IMR-90 (cell line): ENCODE measurements at regions not wholly inside any gene's neighbourhood (a gene's known extent, or its start where the extent isn't known, plus 50 kb on each side); places are given as distances from the start of the nearest gene placed in this dataset.

ENCODE experiments used
- ATAC-seq: fragments of 200-7000 bp; cut with Tn5 transposase; 2 replicates; pipeline ENCODE4 v1.9.1; 2020; ENCODE audit warnings: low read depth, mild to moderate bottlenecking, moderate library complexity
- BruUV-seq: library from RNA; stranded (reverse); fragments of 400-500 nt; replicated peaks from 2 replicates; lab custom pipeline; 2021; lab: Mats Ljungman, UMichigan
- CTCF ChIA-PET: fragments of 300-600 bp; formaldehyde crosslinking; extraction: SDS; loops from one replicate; lab custom pipeline; 2021; ENCODE audit warnings: antibody characterized with exemption; lab: Yijun Ruan, JAX
- POLR2A ChIA-PET: fragments of 300-600 bp; sonication (Branson Sonifier 250); formaldehyde crosslinking; loops from one replicate; lab custom pipeline; 2022; ENCODE audit warnings: antibody characterized with exemption; ENCODE audit not compliant: unreplicated experiment; lab: Charles Lee
- DNase-seq: peaks from one replicate; pipeline ENCODE4 v3.0.0; 2013
- H2AFZ ChIP-seq: replicated peaks from 2 replicates; pipeline ENCODE3; 2013; ENCODE audit warnings: low read length, mild to moderate bottlenecking; ENCODE audit not compliant: poor library complexity
- H2AK5ac ChIP-seq: 2 replicates; pipeline ENCODE4 v1.6.1; 2013; ENCODE audit warnings: low read depth, low read length, inconsistent platforms
- H2AK9ac ChIP-seq: replicated peaks from 2 replicates; pipeline ENCODE3; 2013; ENCODE audit warnings: mild to moderate bottlenecking, low read depth, low read length, moderate library complexity; ENCODE audit not compliant: poor library complexity
- H2BK120ac ChIP-seq: 2 replicates; pipeline ENCODE4 v1.6.1; 2013; ENCODE audit warnings: low read depth, low read length, inconsistent platforms
- H2BK15ac ChIP-seq: 3 replicates; pipeline ENCODE4 v1.6.1; 2013; ENCODE audit warnings: low read depth, low read length, inconsistent platforms
- H2BK20ac ChIP-seq: 2 replicates; pipeline ENCODE4 v1.6.1; 2013; ENCODE audit warnings: low read depth, mild to moderate bottlenecking, inconsistent platforms, low read length, moderate library complexity
- H2BK5ac ChIP-seq: 2 replicates; pipeline ENCODE4 v1.6.1; 2013; ENCODE audit warnings: mild to moderate bottlenecking, low read depth, low read length, inconsistent platforms; ENCODE audit not compliant: poor library complexity, severe bottlenecking
- H3K14ac ChIP-seq: replicated peaks from 2 replicates; pipeline ENCODE4 v1.6.1; 2013; ENCODE audit warnings: low read depth, low read length, inconsistent platforms
- H3K18ac ChIP-seq: 2 replicates; pipeline ENCODE4 v1.6.1; 2013; ENCODE audit warnings: low read depth, low read length, control low read depth
- H3K23ac ChIP-seq: 2 replicates; pipeline ENCODE4 v1.6.1; 2013; ENCODE audit warnings: low read depth, low read length, inconsistent platforms
- H3K27ac ChIP-seq: 2 replicates; pipeline ENCODE4 v1.5.1; 2013; ENCODE audit warnings: mild to moderate bottlenecking, control low read depth, low read length; ENCODE audit not compliant: insufficient read depth
- H3K27me3 ChIP-seq: 2 replicates; pipeline ENCODE4 v1.6.1; 2013; ENCODE audit warnings: low read length; ENCODE audit not compliant: control insufficient read depth, insufficient read depth
- H3K36me3 ChIP-seq: 2 replicates; pipeline ENCODE4 v1.6.1; 2013; ENCODE audit warnings: low read length, mixed read lengths; ENCODE audit not compliant: control insufficient read depth, insufficient read depth
- H3K4ac ChIP-seq: 2 replicates; pipeline ENCODE4 v1.6.1; 2013; ENCODE audit warnings: low read depth, low read length, inconsistent platforms
- H3K4me1 ChIP-seq: 2 replicates; pipeline ENCODE4 v1.6.1; 2013; ENCODE audit warnings: low read length, mixed read lengths; ENCODE audit not compliant: control insufficient read depth, insufficient read depth
- H3K4me2 ChIP-seq: 2 replicates; pipeline ENCODE4 v1.6.1; 2013; ENCODE audit warnings: low read depth, mild to moderate bottlenecking, control low read depth, low read length, moderate library complexity
- H3K4me3 ChIP-seq: 2 replicates; pipeline ENCODE4 v1.5.1; 2013; ENCODE audit warnings: low read depth, mild to moderate bottlenecking, control low read depth, low read length, moderate library complexity; ENCODE audit not compliant: insufficient read depth
- H3K56ac ChIP-seq: 2 replicates; pipeline ENCODE4 v1.6.1; 2013; ENCODE audit warnings: low read length, inconsistent platforms; ENCODE audit not compliant: insufficient read depth; ENCODE audit errors: extremely low read depth
- H3K79me1 ChIP-seq, 2 experiments: 2 replicates each; pipeline ENCODE4 v1.6.1; 2013; ENCODE audit warnings: low read length in 2 of 2, inconsistent platforms in 1 of 2, low read depth in 1 of 2
- H3K9ac ChIP-seq: 2 replicates; pipeline ENCODE4 v1.6.1; 2013; ENCODE audit warnings: low read depth, low read length, control low read depth
- H3K9me1 ChIP-seq: 2 replicates; pipeline ENCODE4 v1.6.1; 2013; ENCODE audit warnings: low read length, inconsistent platforms; ENCODE audit not compliant: insufficient read depth
- H3K9me3 ChIP-seq: 2 replicates; pipeline ENCODE4 v1.6.1; 2013; ENCODE audit warnings: low read length; ENCODE audit not compliant: control insufficient read depth, insufficient read depth
- H4K20me1 ChIP-seq: 2 replicates; pipeline ENCODE4 v1.6.1; 2013; ENCODE audit warnings: low read length, inconsistent platforms; ENCODE audit not compliant: insufficient read depth
- H4K5ac ChIP-seq: 2 replicates; pipeline ENCODE4 v1.6.1; 2013; ENCODE audit warnings: mild to moderate bottlenecking, low read depth, low read length, control low read depth
- H4K8ac ChIP-seq, 2 experiments: 2 replicates each; pipeline ENCODE4 v1.6.1; 2013; ENCODE audit warnings: low read depth in 2 of 2, low read length in 2 of 2, control low read depth in 1 of 2, inconsistent platforms in 1 of 2
- H4K91ac ChIP-seq: 2 replicates; pipeline ENCODE4 v1.6.1; 2013; ENCODE audit warnings: low read depth, low read length, inconsistent platforms; ENCODE audit not compliant: insufficient read depth
- CEBPB ChIP-seq: IDR thresholded peaks from 2 replicates; pipeline ENCODE4 v1.6.1; 2012; ENCODE audit warnings: low read depth, low read length, improper control_type of control experiment
- FOS ChIP-seq: fragments of 150-350 bp; IDR thresholded peaks from 2 replicates; pipeline ENCODE4 v1.6.1; 2016; ENCODE audit warnings: low read depth, low read length
- MXI1 ChIP-seq: IDR thresholded peaks from 2 replicates; pipeline ENCODE4 v1.6.1; 2012; ENCODE audit warnings: low read depth, mild to moderate bottlenecking, low read length, moderate library complexity, borderline replicate concordance
- NFE2L2 ChIP-seq: fragments of 150-350 bp; IDR thresholded peaks from 2 replicates; pipeline ENCODE4 v1.6.1; 2016; ENCODE audit warnings: low read depth, mild to moderate bottlenecking, low read length
- POLR2A ChIP-seq: IDR thresholded peaks from 2 replicates; pipeline ENCODE4 v1.6.1; 2012; ENCODE audit warnings: mild to moderate bottlenecking, low read depth, low read length
- RAD21 ChIP-seq: IDR thresholded peaks from 2 replicates; pipeline ENCODE4 v1.6.1; 2012; ENCODE audit warnings: low read length, improper control_type of control experiment
- RFX5 ChIP-seq: IDR thresholded peaks from 2 replicates; pipeline ENCODE4 v1.8.0; 2012; ENCODE audit warnings: low read depth, mild to moderate bottlenecking, low read length, moderate library complexity
- SMC3 ChIP-seq: fragments of 150-350 bp; IDR thresholded peaks from 2 replicates; pipeline ENCODE4 v1.6.1; 2016; ENCODE audit warnings: low read depth, mild to moderate bottlenecking, antibody characterized with exemption, low read length, moderate library complexity
- WGBS, 2 experiments: methylation state at CpG; one replicate each; pipeline versions ENCODE4 v1.1.5 to v1.1.7; 2013; ENCODE audit warnings: missing lambda C conversion rate in 2 of 2; ENCODE audit not compliant: insufficient read length in 1 of 2; ENCODE audit errors: extremely low coverage in 2 of 2; 5-methylcytosine and 5-hydroxymethylcytosine counted together
- dilution Hi-C: fragments of 300-500 bp; cut with HindIII; formaldehyde crosslinking; loops from one replicate; pipeline ENCODE4 v1.14.3; 2018; ENCODE audit warnings: low sequenced_read_pairs; ENCODE audit not compliant: unreplicated experiment
- in situ Hi-C: fragments of 300-500 bp; cut with MboI; formaldehyde crosslinking; loops from 3 replicates; pipeline ENCODE4 v1.14.3; 2019; ENCODE audit warnings: low sequenced_read_pairs, inconsistent platforms, mixed read lengths
- intact Hi-C: fragments of 100-400 bp; cut with micrococcal nuclease; formaldehyde crosslinking; loops from 2 replicates; pipeline ENCODE4 v1.10.0; 2022
- TF ChIP-seq, protein P1 (sequence below): conservative IDR thresholded peaks from 2 replicates; pipeline ENCODE4 v1.5.1; 2012; ENCODE audit warnings: mild to moderate bottlenecking, low read depth, low read length, improper control_type of control experiment
- TF ChIP-seq, protein P2 (sequence below): fragments of 150-350 bp; IDR thresholded peaks from 2 replicates; pipeline ENCODE4 v1.6.1; 2017; ENCODE audit warnings: mild to moderate bottlenecking, antibody characterized with exemption, low read length, low read depth

DNA sequence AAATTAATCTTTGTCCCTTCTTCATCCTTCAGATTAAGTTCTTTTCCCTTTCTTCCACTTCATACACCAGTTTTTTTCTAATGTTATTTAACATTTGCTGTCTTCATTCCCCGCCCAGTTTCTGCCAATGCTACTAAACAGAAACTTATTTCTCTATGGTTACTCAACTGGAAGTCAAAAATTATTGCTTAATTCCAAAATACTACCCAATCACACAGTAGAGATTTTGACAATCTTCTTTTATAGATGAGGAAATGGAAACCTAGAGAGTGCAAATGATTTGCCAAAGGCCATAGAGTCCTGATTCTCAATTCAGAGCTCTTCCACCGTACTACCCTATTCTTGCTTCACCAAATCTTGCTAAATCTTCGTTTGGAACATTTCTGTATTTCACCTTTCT is 58.1 kb upstream of the SH3GLB1 start:
- CTCF ChIA-PET = no interaction called here

More for the DNA sequence above, 58.1 kb upstream of the SH3GLB1 start:
- Histone ChIP-seq H3K14ac (no peak overlapping the region), H3K56ac (no peak overlapping the region), H4K8ac (no peak overlapping the region), H3K79me1 (no peaks in the 10 kb centered on the region), H3K4me3 (no peak overlapping the region), H3K36me3 (no peaks in the 10 kb centered on the region), H3K18ac (no peak overlapping the region), H3K4me1 (no peaks in the 10 kb centered on the region), H2AK5ac (no peak overlapping the region), H3K23ac (no peak overlapping the region), H4K5ac (no peak overlapping the region), H3K27ac (no peak overlapping the region), H3K9me1 (no peaks in the 10 kb centered on the region), H2BK5ac (no peak overlapping the region), H2AK9ac (no peak overlapping the region), H4K91ac (no peak overlapping the region), H2BK120ac (no peak overlapping the region), H3K9me3 (no peaks in the 10 kb centered on the region), H2BK20ac (no peak overlapping the region), H3K27me3 (no peaks in the 10 kb centered on the region), H3K4me2 (no peak overlapping the region), H3K4ac (no peak overlapping the region), H3K9ac (no peak overlapping the region), H2AFZ (no peak overlapping the region), H4K20me1 (no peaks in the 10 kb centered on the region), H2BK15ac (no peak overlapping the region)
- in situ Hi-C loops (no loop called here), intact Hi-C loops (no loop called here), dilution Hi-C loops (no loop called here)
- POLR2A ChIA-PET = no interaction called here
- no peak for DNase-seq
- WGBS, 2 experiments = 70% methylated on average over 2 of the region's 3 CpGs; no CpG with 5 or more reads in 1 of the 2 experiments
- no TSS peak for BruUV-seq
- no peak for ATAC-seq
- no peak for TF ChIP-seq POLR2A
- TF ChIP-seq FOS = no peak
- no peak for TF ChIP-seq RAD21
- no peak for TF ChIP-seq MXI1
- TF ChIP-seq, protein P1, sequence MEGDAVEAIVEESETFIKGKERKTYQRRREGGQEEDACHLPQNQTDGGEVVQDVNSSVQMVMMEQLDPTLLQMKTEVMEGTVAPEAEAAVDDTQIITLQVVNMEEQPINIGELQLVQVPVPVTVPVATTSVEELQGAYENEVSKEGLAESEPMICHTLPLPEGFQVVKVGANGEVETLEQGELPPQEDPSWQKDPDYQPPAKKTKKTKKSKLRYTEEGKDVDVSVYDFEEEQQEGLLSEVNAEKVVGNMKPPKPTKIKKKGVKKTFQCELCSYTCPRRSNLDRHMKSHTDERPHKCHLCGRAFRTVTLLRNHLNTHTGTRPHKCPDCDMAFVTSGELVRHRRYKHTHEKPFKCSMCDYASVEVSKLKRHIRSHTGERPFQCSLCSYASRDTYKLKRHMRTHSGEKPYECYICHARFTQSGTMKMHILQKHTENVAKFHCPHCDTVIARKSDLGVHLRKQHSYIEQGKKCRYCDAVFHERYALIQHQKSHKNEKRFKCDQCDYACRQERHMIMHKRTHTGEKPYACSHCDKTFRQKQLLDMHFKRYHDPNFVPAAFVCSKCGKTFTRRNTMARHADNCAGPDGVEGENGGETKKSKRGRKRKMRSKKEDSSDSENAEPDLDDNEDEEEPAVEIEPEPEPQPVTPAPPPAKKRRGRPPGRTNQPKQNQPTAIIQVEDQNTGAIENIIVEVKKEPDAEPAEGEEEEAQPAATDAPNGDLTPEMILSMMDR = no peak
- TF ChIP-seq NFE2L2 = no peak
- no peak for TF ChIP-seq SMC3
- no peak for TF ChIP-seq CEBPB
- TF ChIP-seq RFX5 = no peak
- TF ChIP-seq, protein P2, sequence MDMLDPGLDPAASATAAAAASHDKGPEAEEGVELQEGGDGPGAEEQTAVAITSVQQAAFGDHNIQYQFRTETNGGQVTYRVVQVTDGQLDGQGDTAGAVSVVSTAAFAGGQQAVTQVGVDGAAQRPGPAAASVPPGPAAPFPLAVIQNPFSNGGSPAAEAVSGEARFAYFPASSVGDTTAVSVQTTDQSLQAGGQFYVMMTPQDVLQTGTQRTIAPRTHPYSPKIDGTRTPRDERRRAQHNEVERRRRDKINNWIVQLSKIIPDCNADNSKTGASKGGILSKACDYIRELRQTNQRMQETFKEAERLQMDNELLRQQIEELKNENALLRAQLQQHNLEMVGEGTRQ = no peak
